GM21526 (cell line): ENCODE measurements at regions not wholly inside any gene's neighbourhood (a gene's known extent, or its start where the extent isn't known, plus 50 kb on each side); places are given as distances from the start of the nearest gene placed in this dataset.

Experiments used
- ATAC-seq: cut with Tn5 transposase; IDR thresholded peaks from one replicate; pipeline ENCODE4 v1.9.1; 2021; ENCODE audit warnings: moderate library complexity; ENCODE audit not compliant: unreplicated experiment, low FRiP score

DNA sequence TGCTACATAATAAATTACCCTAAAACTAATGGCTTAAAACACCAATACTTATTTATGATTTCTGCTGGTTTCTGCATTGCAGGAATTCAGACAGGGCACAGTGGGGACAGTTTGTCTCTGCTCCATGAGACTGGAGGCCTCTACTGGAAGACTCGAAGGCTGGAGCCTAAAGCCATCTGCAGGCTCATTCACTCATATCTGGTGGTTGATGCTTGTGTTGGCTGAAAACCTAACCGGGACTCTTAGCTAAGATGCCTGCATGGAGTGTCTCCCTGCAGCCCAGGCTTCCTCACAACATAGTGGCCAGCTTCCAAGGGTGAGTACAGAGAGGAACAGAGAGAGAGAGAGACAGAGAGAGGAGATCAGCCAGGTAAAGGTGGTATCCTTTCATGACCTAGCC lies 195.5 kb upstream of the FOXA2 start:
- ATAC-seq = no peak

DNA sequence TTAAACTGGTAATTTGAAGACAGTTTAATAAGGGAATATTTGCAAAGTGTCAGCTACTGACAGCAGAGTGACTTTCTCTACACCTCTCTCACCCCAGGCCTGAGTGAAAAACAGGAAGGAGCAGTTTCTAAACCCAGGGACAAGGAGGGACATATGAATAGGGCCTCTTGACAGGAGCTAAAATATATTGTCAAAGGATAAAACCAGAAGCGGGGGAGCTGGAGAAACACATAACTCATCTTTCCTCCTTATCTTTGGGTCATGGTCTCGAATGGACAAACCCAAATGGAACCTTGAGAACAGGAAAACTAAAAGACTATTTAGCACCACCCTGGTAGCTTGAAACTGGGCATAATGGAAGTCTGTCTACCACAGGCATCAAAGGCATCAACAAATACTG lies 197.5 kb upstream of the FOXA2 start:
- no peak for ATAC-seq

DNA sequence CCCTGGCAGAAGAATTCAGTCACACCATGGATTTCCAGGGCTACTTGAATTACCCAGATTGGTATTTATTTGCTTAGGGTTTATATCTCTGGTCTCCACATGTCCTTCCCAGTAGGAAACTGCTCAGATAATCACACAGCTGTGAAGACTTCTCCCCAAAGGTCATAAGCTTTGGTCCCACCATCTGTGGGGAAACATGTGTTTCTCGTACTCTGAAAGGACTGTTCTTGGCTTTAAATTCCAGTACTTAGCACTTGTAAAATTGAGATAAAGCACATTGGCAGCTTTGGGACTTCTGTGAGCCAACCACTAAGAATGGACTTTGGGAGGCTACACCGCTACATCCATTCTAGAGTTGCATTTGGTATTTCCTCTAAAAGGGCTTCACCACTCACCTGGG lies 205.3 kb upstream of the FOXA2 start:
- no peak for ATAC-seq

DNA sequence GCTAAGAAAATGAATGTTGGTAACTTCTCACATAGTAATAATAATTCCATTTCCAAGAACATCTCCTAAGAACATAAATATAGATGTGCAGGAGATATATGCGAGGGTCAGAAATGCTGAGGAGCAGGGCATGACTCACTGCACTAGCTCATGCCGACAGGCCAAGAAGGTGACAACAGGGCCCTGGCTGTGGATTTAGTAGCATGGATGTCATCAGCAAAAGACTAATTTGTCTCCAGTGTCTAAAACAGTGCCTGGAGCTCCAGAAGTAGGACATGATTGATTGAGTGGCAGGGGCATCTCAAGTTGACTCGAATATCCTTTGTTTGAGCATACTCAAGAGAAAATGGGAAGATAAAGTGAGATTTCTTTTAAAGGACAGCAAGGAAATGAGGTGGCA lies 207.0 kb upstream of the FOXA2 start:
- no peak for ATAC-seq

GRCh38 chr20:22791877-22792525 lies 207.6 kb upstream of the FOXA2 start:
- ATAC-seq = no peak

- no peak for ATAC-seq
Measured at GRCh38 chr20:22794200-22794599, 209.8 kb upstream of the FOXA2 start.

DNA sequence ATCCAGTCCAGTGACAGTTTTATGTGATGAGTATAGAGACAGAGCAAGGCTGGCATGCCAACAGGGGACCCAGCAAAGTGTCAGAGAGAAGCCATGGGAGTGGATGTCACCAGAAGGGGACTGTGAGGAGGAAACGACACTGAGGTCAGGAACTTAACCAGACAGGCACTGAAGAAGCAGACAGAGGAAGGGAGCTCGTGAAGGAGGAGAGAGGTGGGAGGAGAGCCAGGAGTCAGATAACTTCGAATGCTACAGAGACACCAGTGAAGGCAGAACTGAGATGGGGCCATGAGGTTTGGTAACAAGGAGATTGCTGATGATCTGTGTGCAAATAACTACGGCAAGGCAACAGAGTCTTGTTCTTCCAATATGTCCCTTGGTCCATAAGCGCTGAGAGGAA lies 211.1 kb upstream of the FOXA2 start:
- no peak for ATAC-seq

- no peak for ATAC-seq
Measured at GRCh38 chr20:22795871-22796270, 211.5 kb upstream of the FOXA2 start.

DNA sequence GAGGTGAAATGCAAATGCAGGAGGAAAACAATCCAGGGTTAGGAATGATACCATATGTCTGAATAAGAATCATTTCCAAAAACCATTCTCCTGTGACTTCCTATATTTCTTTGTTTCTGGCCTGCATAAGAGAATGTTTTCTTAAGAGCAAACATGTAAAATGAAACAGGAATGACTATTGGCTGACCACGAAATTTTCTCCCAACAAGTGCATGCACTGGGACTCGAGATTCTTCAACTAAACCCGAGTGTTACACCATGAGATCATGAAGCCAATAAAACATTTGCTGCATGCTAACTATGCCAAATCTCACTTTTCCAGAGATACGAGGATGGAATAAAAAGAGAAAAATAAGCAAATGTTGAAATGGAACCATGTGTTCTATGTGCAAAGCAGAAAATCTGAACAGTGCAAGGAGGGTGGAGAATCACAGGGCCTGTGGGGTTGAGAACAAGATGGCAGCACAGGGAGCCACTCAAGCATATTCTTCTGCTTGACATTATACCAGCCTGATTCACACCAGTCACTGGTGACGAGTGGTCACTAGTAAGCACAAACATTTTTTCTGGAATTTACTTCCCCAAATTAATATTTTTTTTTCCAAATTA lies 212.2 kb upstream of the FOXA2 start:
- no peak for ATAC-seq

- no peak for ATAC-seq
Measured at GRCh38 chr20:22797103-22797502, 212.7 kb upstream of the FOXA2 start.

GRCh38 chr20:22799687-22800086 lies 215.3 kb upstream of the FOXA2 start:
- ATAC-seq = no peak

DNA sequence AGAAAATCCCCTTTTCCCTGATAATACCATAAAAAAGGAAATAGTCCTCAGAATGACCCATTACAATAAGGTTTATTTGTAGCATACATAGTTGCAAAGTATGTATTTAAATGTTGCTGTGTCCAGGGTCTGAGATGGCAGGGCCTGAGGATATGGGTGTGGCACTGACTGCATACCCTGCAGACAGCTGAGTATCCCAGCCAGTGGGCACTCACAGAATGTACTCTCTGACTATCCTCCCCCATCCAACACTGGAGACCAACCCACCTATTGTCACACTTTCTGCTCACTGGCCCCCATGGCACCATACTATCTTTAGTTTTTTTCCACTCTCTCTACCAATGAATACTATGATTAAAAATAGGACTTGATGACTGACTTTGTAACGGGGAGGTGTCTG lies 215.8 kb upstream of the FOXA2 start:
- no peak for ATAC-seq

DNA sequence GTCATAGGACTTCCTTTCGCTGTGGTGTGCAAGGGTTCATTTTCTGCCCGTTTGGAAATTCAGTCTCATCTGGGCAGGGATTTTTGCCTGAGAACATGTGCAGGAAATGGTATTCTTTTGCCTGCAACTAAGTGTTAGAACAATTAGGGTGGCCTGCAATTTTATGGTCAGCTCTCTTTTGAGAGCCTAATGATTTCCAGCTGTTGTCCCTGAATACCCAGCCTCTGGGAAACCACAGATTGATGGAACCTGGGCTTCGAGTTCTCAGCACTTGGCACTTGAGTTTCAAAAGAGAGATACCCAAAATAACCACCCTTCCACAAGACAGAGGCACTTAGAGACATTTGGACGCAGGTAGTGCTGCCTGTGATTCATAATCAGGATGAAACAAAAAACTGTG lies 217.2 kb upstream of the FOXA2 start:
- ATAC-seq = no peak

- ATAC-seq = no peak
Measured at GRCh38 chr20:22802296-22802695, 217.9 kb upstream of the FOXA2 start.

GRCh38 chr20:22805219-22805618 lies 220.8 kb upstream of the FOXA2 start:
- no peak for ATAC-seq

DNA sequence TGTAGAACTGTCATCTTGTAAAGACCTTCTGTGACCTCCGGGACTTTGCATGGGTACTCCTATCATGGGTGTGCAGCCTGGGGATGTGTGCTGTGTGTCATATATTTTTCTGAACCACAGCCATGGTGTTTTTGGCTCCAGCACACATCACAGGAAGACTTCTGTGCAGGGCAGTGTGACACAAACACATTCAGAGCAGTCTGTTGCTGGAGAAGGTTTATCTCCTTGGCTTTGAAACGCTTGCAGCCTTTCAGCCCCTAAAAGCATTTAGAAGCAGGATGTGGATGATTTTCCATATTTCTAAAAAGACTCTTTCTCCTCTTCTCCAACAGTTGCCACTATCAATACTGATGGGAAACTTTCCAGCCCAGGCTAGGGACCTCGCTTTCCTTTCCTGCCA lies 221.6 kb upstream of the FOXA2 start:
- no peak for ATAC-seq

GRCh38 chr20:22807045-22807444 lies 222.7 kb upstream of the FOXA2 start:
- ATAC-seq = no peak

GRCh38 chr20:22807646-22808244 lies 223.4 kb upstream of the FOXA2 start:
- ATAC-seq = no peak

DNA sequence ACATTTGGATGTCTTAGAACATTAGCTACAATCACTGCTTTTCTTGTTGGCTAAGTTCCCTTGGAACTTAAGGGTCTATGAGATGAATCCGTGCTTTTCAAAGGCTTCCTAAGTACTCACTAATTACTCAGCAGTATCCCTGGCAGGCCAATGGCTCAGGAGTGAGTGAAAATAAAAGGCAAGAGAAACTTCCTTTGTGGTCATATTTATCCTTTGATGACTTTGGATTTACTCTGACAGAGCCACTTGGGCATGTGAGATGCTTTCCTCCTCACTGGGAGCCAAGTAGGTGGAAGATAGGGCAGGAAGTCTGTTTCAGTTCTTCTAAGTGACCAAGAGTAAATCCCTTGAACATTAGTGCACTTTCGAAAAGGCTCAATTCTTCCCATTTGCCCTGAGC lies 224.3 kb upstream of the FOXA2 start:
- no peak for ATAC-seq

GRCh38 chr20:22810030-22810429 lies 225.1 kb upstream of the SSTR4 start:
- ATAC-seq = no peak

DNA sequence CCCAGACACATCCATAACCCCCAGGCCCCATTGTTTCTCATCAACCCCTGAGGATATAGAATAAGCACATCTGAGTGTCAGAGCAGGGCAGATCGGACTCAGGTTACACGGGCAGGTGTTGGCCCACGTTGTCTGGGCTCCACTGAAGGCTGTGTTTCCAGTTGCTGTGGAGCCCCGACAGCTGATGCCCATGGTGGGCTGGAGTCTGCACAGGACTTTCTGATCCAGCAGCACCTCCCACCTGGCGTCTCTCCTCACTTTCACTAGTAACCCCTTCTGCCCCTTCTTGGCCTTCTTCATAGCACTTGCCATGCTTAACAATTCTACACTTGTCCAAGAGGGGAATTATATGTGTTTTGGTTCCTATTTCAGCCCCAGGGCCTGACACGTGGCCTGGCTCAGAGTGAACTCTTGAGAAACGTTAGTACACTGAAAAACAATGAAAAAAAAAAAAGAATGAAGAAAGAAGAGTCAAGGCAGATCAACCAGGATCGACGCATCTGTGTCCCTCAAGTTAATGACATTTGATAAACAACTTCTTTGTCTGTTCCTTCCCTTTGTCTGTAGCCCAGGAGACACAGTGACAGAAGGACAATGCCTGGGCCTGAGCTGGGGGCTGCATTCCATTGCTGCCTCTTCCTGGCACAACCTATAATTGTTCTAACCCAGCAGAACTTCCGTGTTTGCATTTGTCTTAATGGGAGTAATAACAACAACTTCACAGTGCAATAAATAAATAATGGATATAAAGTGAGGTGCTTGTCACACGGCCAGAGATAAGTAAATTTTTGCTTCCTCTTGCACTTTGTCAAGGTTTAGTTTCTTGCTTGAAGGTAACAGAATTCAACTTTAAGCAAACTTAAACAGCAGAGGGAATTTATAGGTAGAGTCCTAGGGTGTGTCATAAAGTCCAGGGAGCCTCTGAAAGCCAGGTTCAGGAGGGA lies 224.2 kb upstream of the SSTR4 start:
- ATAC-seq = no peak
